ENCODE measurements at regions not wholly inside any gene's neighbourhood (a gene's known extent, or its start where the extent isn't known, plus 50 kb on each side); places are given as distances from the start of the nearest gene placed in this dataset.
"Not testable (repeated sequence)": the region's sequence is repeated elsewhere in the genome, so short reads cannot be mapped to it uniquely, and the experiment has no call there.

DNA sequence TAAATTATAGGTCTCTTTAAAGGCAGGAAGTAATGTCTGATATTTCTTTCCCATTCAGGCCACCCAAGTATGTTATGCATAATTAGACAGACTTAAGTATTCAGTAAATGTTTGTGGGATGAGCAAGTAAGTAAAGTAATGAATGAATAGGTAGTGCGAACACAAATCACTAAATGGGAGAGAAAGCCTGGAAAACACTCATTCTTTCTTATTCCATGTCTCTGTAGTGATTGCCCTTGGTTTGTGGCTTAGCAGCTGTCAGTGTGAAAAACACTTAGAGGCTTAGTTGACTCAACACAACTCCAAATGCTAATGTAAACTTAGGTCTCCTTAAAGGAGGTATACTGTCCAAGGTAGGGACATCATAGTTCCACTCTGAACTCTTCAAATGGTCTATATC is 182.5 kb downstream of the ZC3H11B start:
- no peak for DNase-seq

GRCh38 chr1:219428651-219429050 is 184.3 kb downstream of the ZC3H11B start:
- DNase-seq, result no peak

GRCh38 chr1:219427989-219428388 is 184.9 kb downstream of the ZC3H11B start:
- DNase-seq, result no peak

DNA sequence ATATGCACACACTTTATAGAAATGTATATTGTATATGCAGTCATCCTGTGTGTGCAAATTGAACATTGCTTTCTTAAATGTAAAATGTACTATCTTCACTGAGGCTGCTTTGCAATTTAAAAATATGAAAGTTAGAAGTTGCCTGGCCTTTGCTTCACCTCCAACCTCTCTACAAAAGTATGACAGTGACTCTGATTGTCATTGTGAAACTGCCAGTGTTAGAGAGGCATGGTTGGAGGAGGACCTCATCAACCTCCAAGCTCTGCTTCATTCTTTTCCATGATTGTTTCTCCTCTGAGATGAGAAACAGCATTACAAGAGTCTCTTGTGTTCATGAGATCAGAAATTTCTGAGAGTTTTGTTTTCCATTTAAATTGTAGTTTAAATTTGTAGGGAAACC is 185.5 kb downstream of the ZC3H11B start:
- DNase-seq, result no peak

DNA sequence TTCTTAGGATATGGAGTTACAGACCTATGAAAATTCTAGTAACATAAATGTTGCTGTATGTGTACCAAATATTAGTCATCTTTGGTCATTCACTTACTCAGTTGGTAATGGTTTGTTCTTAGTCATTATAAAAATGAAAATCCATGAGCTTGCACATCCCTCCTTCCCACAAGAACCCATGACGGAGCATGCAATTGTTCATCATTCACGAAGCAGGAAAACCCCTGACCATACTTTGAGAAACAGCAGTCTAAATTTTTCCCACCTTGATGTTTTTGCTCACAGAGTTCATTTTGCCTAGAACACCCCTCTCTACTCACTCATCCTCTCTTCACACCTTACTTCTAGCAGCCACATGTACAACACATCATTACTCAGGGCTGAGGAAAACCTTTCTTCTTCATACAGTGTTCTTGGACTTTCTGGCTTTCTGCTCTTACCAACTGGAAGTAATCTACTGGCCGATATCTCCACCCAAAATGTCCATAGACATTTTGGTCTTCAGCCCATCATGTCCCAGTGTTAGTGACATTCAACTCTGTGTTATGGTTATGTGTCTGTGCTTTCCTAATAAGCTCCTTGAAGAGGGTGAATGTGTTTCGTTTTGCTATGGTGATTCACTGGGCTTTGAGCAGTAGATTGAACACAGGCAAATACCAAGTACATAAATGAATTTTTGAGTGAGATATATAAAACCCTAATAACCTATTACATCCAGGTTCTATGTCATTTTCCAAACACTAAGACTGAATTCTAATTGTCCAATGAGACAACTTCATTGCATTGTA is 189.9 kb downstream of the ZC3H11B start:
- no peak for DNase-seq

DNA sequence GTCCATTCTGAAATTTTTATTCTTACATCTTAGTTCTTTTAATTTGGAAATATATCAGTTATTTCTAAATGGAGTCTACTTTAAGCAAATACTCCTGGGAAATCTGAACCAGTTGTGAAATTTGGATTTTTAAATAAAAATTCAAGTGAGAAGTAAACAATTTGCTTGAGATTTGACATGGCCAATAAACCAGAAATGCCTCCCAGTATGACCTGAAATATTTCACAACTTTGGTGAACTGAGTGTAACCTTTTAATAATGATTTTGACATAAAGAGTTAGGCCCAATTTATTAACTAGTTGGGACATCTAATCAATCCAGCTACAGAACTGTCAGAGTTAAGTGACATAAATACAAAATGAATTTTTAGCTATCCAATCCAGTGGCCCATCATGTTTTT is 192.0 kb downstream of the ZC3H11B start:
- DNase-seq, result no peak

DNA sequence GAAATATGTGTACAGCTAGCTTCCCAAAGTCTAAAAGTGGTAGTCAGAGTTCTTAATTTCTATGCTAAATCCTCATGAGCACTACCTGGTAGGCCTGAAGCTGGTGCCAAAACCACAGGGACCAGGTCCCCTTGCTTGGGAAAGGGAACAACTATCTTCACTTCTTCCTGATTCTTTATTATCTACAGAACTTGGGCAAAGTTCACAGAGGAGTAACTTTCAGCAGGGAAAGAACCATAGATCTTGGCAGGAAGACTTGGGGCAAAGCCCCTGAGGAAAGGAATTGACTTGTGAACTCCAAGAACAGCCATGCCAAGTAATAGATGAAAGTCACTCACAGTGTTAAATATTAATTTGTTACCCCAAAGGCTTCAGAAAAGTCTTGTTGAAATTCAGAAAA is 193.0 kb downstream of the ZC3H11B start:
- DNase-seq, result no peak

GRCh38 chr1:219419065-219419464 is 193.8 kb downstream of the ZC3H11B start:
- peak; percentile 58 for DNase-seq

- no peak for DNase-seq
Observed at GRCh38 chr1:219417610-219418009, 195.3 kb downstream of the ZC3H11B start.

DNA sequence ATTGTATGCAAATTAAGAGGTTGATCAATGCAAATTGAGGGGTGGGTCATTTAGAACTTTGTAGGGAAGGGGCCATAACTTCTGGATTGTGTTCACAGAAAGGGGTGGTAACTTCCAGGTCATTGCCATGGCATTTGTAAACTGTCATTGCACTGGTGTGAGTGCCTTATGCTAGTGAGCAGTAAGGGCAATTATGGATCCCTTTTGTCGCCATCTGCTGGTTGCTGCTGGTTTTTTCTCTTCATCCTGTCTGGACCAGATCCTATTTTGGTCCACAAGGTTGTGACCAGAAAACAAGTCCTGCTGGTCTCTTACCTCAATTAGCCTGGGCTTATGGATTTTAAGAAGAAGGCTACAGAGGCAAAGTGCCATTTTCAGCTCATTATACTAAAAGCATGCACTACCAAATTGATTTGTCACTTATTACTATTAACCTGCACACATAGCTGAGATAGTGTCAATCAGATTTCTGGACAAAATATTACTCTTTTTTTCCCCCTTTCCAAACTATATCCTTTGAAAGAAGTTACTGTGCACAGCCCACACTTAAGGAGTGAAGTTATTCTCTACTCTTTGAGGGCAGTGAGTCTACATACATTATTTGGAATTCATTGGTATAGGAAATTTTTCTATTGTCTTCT is 196.2 kb downstream of the ZC3H11B start:
- DNase-seq, result peak; percentile 37

GRCh38 chr1:219415915-219416314 is 197.0 kb downstream of the ZC3H11B start:
- no peak for DNase-seq

DNA sequence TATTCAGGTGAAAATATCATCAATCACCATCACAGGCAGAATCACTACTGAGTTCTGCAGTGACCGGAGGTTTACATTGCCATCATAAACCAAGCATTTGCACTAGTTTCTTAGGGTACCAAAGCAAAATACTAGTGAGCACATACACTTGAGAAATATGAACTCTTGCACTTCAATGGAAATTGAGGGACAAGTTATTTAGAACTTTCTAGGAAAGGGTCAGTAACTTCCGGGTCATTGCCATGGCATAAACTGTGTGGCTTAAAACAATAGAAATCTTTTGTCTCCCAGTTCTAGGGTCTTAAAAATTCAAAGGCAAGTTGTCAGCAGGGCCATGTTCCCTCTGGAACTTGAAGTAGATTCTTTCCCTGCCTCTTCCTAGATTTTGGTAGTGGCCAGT is 197.5 kb downstream of the ZC3H11B start:
- no peak for DNase-seq

GRCh38 chr1:219414250-219414649 is 198.7 kb downstream of the ZC3H11B start:
- no peak for DNase-seq

- no peak for DNase-seq
Observed at GRCh38 chr1:219413536-219413935, 199.4 kb downstream of the ZC3H11B start.

DNA sequence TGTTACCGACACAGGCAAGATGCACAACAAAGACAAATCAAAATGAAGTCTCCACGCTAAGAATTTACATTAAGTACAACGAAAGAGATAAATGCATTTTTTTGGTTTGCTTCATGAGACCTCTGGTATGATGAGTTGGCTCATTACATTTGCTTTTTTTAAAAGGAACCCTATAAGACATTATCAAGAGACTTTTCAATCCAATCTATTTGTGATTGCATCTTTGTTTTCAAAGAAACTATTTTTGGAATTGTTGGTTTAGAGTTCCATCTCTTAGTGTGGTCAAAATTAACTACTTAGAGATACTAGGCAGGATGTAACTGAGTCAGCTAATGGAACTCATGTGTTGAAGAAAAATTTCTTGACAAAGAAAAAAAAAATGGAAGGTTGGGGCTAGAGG is 200.1 kb downstream of the ZC3H11B start:
- DNase-seq, result no peak

DNA sequence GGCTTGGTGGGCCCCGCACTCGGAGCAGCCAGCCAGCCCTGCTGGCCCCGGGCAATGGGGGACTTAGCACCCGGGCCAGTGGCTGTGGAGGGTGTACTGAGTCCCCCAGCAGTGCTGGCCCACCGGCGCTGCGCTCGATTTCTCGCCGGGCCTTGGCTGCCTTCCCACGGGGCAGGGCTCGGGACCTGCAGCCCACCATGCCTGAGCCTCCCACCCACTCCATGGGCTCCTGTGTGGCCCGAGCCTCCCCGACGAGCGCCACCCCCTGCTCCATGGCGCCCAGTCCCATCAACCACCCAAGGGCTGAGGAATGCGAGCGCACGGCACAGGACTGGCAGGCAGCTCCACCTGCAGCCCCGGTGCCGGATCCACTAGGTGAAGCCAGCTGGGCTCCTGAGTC is 202.2 kb downstream of the ZC3H11B start:
- not testable (repeated sequence) for DNase-seq

GRCh38 chr1:219405531-219406331 is 207.2 kb downstream of the ZC3H11B start:
- DNase-seq, result no peak

DNA sequence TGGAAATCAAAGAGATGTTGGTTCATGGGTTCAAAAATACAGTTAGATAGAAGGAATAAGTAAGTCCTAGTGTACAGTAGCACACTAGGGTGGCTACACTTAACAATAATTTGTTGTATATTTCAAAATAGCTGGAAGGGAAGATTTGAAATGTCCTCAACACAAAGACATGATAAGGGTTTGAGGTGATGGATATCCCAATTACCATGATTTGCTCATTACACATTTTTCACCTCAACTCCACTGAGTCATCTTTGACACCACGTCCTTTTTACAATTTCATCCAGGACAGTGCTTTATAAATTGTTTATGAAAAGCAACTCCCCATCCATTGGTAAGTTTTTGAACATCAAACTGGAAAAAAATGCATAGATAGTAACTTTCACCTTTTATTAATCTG is 208.3 kb downstream of the ZC3H11B start:
- no peak for DNase-seq

DNA sequence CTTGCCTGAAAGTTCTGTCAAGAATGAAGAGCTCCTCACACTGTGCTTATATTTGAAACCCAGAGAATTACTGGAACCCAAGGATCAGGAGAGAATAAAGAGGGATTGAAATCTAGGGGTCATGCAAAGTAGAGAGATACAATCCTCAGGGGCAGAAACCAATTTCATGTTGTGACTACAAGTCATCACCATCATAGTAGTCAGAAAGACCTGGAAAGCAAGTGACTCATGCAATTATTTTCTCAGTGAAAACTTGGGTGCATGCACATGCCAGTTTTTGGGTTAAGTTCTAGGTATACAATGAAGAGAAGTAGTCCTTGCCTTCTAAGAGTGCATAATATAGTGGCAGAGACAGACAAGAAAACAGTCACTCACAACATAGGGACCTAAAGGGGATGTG is 210.0 kb downstream of the ZC3H11B start:
- no peak for DNase-seq

- no peak for DNase-seq
Observed at GRCh38 chr1:219401724-219402625, 210.9 kb downstream of the ZC3H11B start.

DNA sequence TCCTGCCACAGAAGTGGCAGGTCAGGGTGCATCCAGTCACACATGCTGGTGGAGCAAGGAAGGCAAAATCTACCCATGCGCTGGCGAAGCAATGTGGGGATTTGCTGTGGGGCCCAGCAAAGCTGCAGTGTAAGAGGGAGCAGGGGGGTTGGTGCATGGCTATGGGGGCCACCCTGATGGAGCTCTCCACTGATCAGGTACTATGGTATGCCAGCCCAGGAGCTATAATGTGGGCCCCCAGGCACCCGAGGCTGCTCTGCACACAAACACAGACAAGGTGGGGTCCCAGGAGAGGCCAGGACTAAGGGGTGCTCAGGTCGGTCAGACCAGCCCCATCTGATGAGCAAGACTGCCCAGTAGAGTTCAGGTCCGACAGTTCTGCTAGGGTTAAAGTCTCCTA is 213.5 kb downstream of the ZC3H11B start:
- no peak for DNase-seq

DNA sequence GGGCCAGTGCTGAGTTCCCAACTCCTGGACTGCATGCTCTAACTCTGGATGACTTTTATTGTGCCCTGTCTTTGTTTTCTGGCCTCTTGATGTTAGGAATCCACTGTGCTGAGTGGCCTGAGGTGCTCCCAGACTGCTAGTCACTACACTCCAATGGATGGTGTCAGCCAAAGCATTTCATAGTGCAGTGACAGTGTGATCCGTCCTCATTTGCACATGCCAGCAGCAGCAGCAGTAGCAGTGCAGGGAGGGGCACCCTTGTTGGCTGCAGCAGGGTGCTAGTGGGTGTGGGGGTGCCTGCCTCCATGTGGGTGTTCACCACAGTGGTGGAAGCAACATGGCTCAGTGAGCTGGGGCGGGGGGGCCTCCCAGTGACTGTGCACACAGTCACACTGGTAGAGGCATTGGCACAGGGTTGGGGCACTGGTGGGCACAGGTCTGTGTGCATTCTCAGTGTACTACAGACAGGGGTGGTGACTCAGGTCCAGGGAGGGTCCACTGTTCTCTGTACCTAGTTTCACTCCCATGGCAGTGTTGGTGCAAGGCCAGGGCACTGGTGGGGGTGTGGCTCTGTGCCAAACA is 214.0 kb downstream of the ZC3H11B start:
- DNase-seq, result no peak

All from femur (tissue), 1 donor.